ES-I3 (cell line): ENCODE measurements at regions not wholly inside any gene's neighbourhood (a gene's known extent, or its start where the extent isn't known, plus 50 kb on each side); places are given as distances from the start of the nearest gene placed in this dataset.

Experiments
- H3K36me3 ChIP-seq: 2 replicates; pipeline ENCODE4 v1.6.1; 2013; ENCODE audit warnings: mild to moderate bottlenecking, low read length, control low read depth, moderate library complexity; ENCODE audit not compliant: insufficient read depth
- H3K4me1 ChIP-seq: 2 replicates; pipeline ENCODE4 v1.6.1; 2013; ENCODE audit warnings: mild to moderate bottlenecking, control low read depth, low read length; ENCODE audit not compliant: insufficient read depth
- H3K9ac ChIP-seq: 2 replicates; pipeline ENCODE4 v1.6.1; 2013; ENCODE audit warnings: low read depth, mild to moderate bottlenecking, low read length, moderate library complexity
- H3K9me3 ChIP-seq: 2 replicates; pipeline ENCODE4 v1.6.1; 2013; ENCODE audit warnings: mild to moderate bottlenecking, low read length, moderate library complexity; ENCODE audit not compliant: control insufficient read depth, insufficient read depth

GRCh38 chr2:207468488-207468887 lies 61.3 kb upstream of the CREB1 start:
- H3K9me3 ChIP-seq = no peaks in the 10 kb centered on the region
- H3K36me3 ChIP-seq = no peaks in the 10 kb centered on the region
- no peak overlapping the region for H3K9ac ChIP-seq
- peaks cover 14% of the 10 kb centered on the region for H3K4me1 ChIP-seq

- H3K36me3 ChIP-seq = no peaks in the 10 kb centered on the region
- H3K4me1 ChIP-seq = peaks cover 18% of the 10 kb centered on the region
- no peak overlapping the region for H3K9ac ChIP-seq
- no peaks in the 10 kb centered on the region for H3K9me3 ChIP-seq
Observed at GRCh38 chr2:207469451-207469850, 60.3 kb upstream of the CREB1 start.

GRCh38 chr2:207469943-207470729 lies 59.6 kb upstream of the CREB1 start:
- no peaks in the 10 kb centered on the region for H3K36me3 ChIP-seq
- no peaks in the 10 kb centered on the region for H3K9me3 ChIP-seq
- peaks cover 18% of the 10 kb centered on the region for H3K4me1 ChIP-seq
- H3K9ac ChIP-seq = no peak overlapping the region

- no peaks in the 10 kb centered on the region for H3K36me3 ChIP-seq
- H3K9ac ChIP-seq = no peak overlapping the region
- no peaks in the 10 kb centered on the region for H3K9me3 ChIP-seq
- H3K4me1 ChIP-seq = peaks cover 18% of the 10 kb centered on the region
Observed at GRCh38 chr2:207471261-207471660, 58.5 kb upstream of the CREB1 start.

GRCh38 chr2:207472343-207473048 lies 57.3 kb upstream of the CREB1 start:
- Histone ChIP-seq H3K9me3 (no peaks in the 10 kb centered on the region), H3K36me3 (no peaks in the 10 kb centered on the region), H3K4me1 (peaks cover 16% of the 10 kb centered on the region), H3K9ac (no peak overlapping the region; the same call in 1 of the 2 replicates)

GRCh38 chr2:207473049-207473930 lies 56.5 kb upstream of the CREB1 start:
- no peak overlapping the region; the same call in 1 of the 2 replicates for H3K9ac ChIP-seq
- H3K4me1 ChIP-seq = peaks cover 15% of the 10 kb centered on the region
- H3K36me3 ChIP-seq = no peaks in the 10 kb centered on the region
- H3K9me3 ChIP-seq = no peaks in the 10 kb centered on the region

- Histone ChIP-seq H3K9me3 (no peaks in the 10 kb centered on the region), H3K36me3 (no peaks in the 10 kb centered on the region), H3K4me1 (peaks cover 15% of the 10 kb centered on the region), H3K9ac (no peak overlapping the region)
Observed at GRCh38 chr2:207473931-207474235, 55.9 kb upstream of the CREB1 start.

GRCh38 chr2:207474863-207475485 lies 54.8 kb upstream of the CREB1 start:
- Histone ChIP-seq H3K9me3 (no peaks in the 10 kb centered on the region), H3K9ac (no peak overlapping the region), H3K4me1 (peaks cover 25% of the 10 kb centered on the region), H3K36me3 (no peaks in the 10 kb centered on the region)

- Histone ChIP-seq H3K36me3 (no peaks in the 10 kb centered on the region), H3K9me3 (no peaks in the 10 kb centered on the region), H3K9ac (no peak overlapping the region), H3K4me1 (peaks cover 27% of the 10 kb centered on the region)
Observed at GRCh38 chr2:207475546-207475945, 54.2 kb upstream of the CREB1 start.

- H3K36me3 ChIP-seq = no peaks in the 10 kb centered on the region
- H3K4me1 ChIP-seq = peaks cover 19% of the 10 kb centered on the region
- H3K9ac ChIP-seq = no peak overlapping the region
- no peaks in the 10 kb centered on the region for H3K9me3 ChIP-seq
Observed at GRCh38 chr2:207477896-207478295, 51.9 kb upstream of the CREB1 start.

GRCh38 chr2:207478572-207478971 lies 51.2 kb upstream of the CREB1 start:
- Histone ChIP-seq H3K9ac (no peak overlapping the region), H3K4me1 (peaks cover 15% of the 10 kb centered on the region), H3K9me3 (no peaks in the 10 kb centered on the region), H3K36me3 (no peaks in the 10 kb centered on the region)

GRCh38 chr2:207479198-207479785 lies 50.5 kb upstream of the CREB1 start:
- Histone ChIP-seq H3K9me3 (no peaks in the 10 kb centered on the region), H3K4me1 (peaks cover 12% of the 10 kb centered on the region), H3K36me3 (no peaks in the 10 kb centered on the region), H3K9ac (no peak overlapping the region)
